ENCODE measurements at regions not wholly inside any gene's neighbourhood (a gene's known extent, or its start where the extent isn't known, plus 50 kb on each side); places are given as distances from the start of the nearest gene placed in this dataset.

- TF ChIP-seq CTCF (IDR thresholded peaks at IDR 0.05; ENCODE audit: insufficient read depth, low read length, missing control alignments) = no peak
- ChIA-PET CTCF (no interaction called here), POLR2A (interaction anchor here (1.0 kb wide), 1 partner anchor 24 kb away, joined by 3 read pairs; no protein-coding TSS in a partner anchor)
- no peak overlapping the region for H3K4me3 ChIP-seq (ENCODE audit: low read depth, low read length)
- peak; percentile 87 for DNase-seq (ENCODE audit: low read depth, low spot score)
These were observed 147.2 kb downstream of the SPCS3 start for GRCh38 chr4:176467001-176467400.

- ChIA-PET POLR2A (no interaction called here), CTCF (interaction anchor here (2.0 kb wide), 1 partner anchor 93 kb away, joined by 6 read pairs; no protein-coding TSS in a partner anchor)
- peak; percentile 23 for DNase-seq (ENCODE audit: low read depth, low spot score)
- H3K4me3 ChIP-seq (ENCODE audit: low read depth, low read length) = no peak overlapping the region
- TF ChIP-seq CTCF (IDR thresholded peaks at IDR 0.05; ENCODE audit: insufficient read depth, low read length, missing control alignments) = no peak
These were observed 149.8 kb downstream of the SPCS3 start for GRCh38 chr4:176469546-176469945.

GRCh38 chr4:176470671-176471070, 150.9 kb downstream of the SPCS3 start:
- ChIA-PET POLR2A (no interaction called here), CTCF (interaction anchor here (0.6 to 2.0 kb wide), 2 partner anchors 94 to 777 kb away, joined by 3 to 6 read pairs; no protein-coding TSS in a partner anchor)
- DNase-seq (ENCODE audit: low read depth, low spot score) = no peak
- TF ChIP-seq CTCF (IDR thresholded peaks at IDR 0.05; ENCODE audit: insufficient read depth, low read length, missing control alignments) = no peak
- H3K4me3 ChIP-seq (ENCODE audit: low read depth, low read length) = no peak overlapping the region

- TF ChIP-seq CTCF (IDR thresholded peaks at IDR 0.05; ENCODE audit: insufficient read depth, low read length, missing control alignments) = no peak
- CTCF ChIA-PET = no interaction called here
- no peak overlapping the region for H3K4me3 ChIP-seq (ENCODE audit: low read depth, low read length)
These were observed 155.3 kb downstream of the SPCS3 start for GRCh38 chr4:176475067-176475466.

GRCh38 chr4:176478076-176478475, 158.3 kb downstream of the SPCS3 start:
- ChIA-PET CTCF (no interaction called here), POLR2A (no interaction called here)
- H3K4me3 ChIP-seq (ENCODE audit: low read depth, low read length) = no peak overlapping the region
- peak; percentile 31 for DNase-seq (ENCODE audit: low read depth, low spot score)
- no peak for TF ChIP-seq CTCF (IDR thresholded peaks at IDR 0.05; ENCODE audit: insufficient read depth, low read length, missing control alignments)

More at GRCh38 chr4:176475067-176475466, 155.3 kb downstream of the SPCS3 start:
- POLR2A ChIA-PET = no interaction called here
- DNase-seq (ENCODE audit: low read depth, low spot score) = peak; percentile 12

GRCh38 chr4:176479767-176480166, 160.0 kb downstream of the SPCS3 start:
- no peak for DNase-seq (ENCODE audit: low read depth, low spot score)
- H3K4me3 ChIP-seq (ENCODE audit: low read depth, low read length) = no peak overlapping the region
- TF ChIP-seq CTCF (IDR thresholded peaks at IDR 0.05; ENCODE audit: insufficient read depth, low read length, missing control alignments) = no peak
- POLR2A ChIA-PET = interaction anchor here (0.6 kb wide), 1 partner anchor 529 kb away, joined by 3 read pairs; no protein-coding TSS in a partner anchor
- CTCF ChIA-PET = no interaction called here
